ENCODE measurements at regions not wholly inside any gene's neighbourhood (a gene's known extent, or its start where the extent isn't known, plus 50 kb on each side); places are given as distances from the start of the nearest gene placed in this dataset.

GRCh38 chr12:29970501-29970900 lies 186.8 kb upstream of the TMTC1 start:
- no peak for TF ChIP-seq CTCF (IDR thresholded peaks at IDR 0.05; ENCODE audit: low read depth, low read length)
- no peak for DNase-seq (ENCODE audit: extremely low read depth, low read depth)

- TF ChIP-seq CTCF (IDR thresholded peaks at IDR 0.05; ENCODE audit: low read depth, low read length), result no peak
- DNase-seq (ENCODE audit: extremely low read depth, low read depth), result no peak
These were observed 178.7 kb upstream of the TMTC1 start for GRCh38 chr12:29962276-29963035.

- DNase-seq (ENCODE audit: extremely low read depth, low read depth), result no peak
- TF ChIP-seq CTCF (IDR thresholded peaks at IDR 0.05; ENCODE audit: low read depth, low read length), result no peak
These were observed 177.5 kb upstream of the TMTC1 start for GRCh38 chr12:29961231-29961630.

GRCh38 chr12:29960122-29960521 lies 176.4 kb upstream of the TMTC1 start:
- no peak for TF ChIP-seq CTCF (IDR thresholded peaks at IDR 0.05; ENCODE audit: low read depth, low read length)
- DNase-seq (ENCODE audit: extremely low read depth, low read depth), result no peak

GRCh38 chr12:29957835-29958234 lies 174.1 kb upstream of the TMTC1 start:
- TF ChIP-seq CTCF (IDR thresholded peaks at IDR 0.05; ENCODE audit: low read depth, low read length), result no peak
- DNase-seq (ENCODE audit: extremely low read depth, low read depth), result no peak

GRCh38 chr12:29945904-29946303 lies 162.2 kb upstream of the TMTC1 start:
- TF ChIP-seq CTCF (IDR thresholded peaks at IDR 0.05; ENCODE audit: low read depth, low read length), result no peak
- DNase-seq (ENCODE audit: extremely low read depth, low read depth), result no peak

GRCh38 chr12:29944269-29945000 lies 160.7 kb upstream of the TMTC1 start:
- no peak for DNase-seq (ENCODE audit: extremely low read depth, low read depth)
- TF ChIP-seq CTCF (IDR thresholded peaks at IDR 0.05; ENCODE audit: low read depth, low read length), result no peak

All from AG09319 (cell line).